ENCODE measurements at regions not wholly inside any gene's neighbourhood (a gene's known extent, or its start where the extent isn't known, plus 50 kb on each side); places are given as distances from the start of the nearest gene placed in this dataset.

GRCh38 chr5:67720162-67720772 lies 495.3 kb upstream of the PIK3R1 start:
- TF ChIP-seq POLR2A (IDR thresholded peaks at IDR 0.05) (no peak), CTCF (IDR thresholded peaks at IDR 0.05) (no peak)
- intact Hi-C loops (cut with DNase I) = no loop called here
- 93 to 96% methylated on average over 2 of the region's 2 CpGs for WGBS, 2 donors

GRCh38 chr5:67702008-67702407 lies 505.4 kb upstream of the CD180 start:
- no peak for DNase-seq
- intact Hi-C loops (cut with DNase I) = no loop called here
- no peaks in the 10 kb centered on the region for H3K27me3 ChIP-seq
- no peaks in the 10 kb centered on the region for H3K9me3 ChIP-seq
- H3K36me3 ChIP-seq = no peaks in the 10 kb centered on the region
- H3K4me1 ChIP-seq = peaks cover 3 to 7% of the 10 kb centered on the region in 2 donors
- H3K27ac ChIP-seq = no peak overlapping the region
- H3K4me3 ChIP-seq (replicated peaks in 1 of 3) = no peak overlapping the region
- TF ChIP-seq POLR2A (IDR thresholded peaks at IDR 0.05) (no peak), CTCF (IDR thresholded peaks at IDR 0.05) (no peak)

More at GRCh38 chr5:67720162-67720772, 495.3 kb upstream of the PIK3R1 start:
- Histone ChIP-seq H3K36me3 (no peaks in the 10 kb centered on the region), H3K27me3 (no peaks in the 10 kb centered on the region), H3K4me3 (replicated peaks in 1 of 3) (no peak overlapping the region), H3K9me3 (no peaks in the 10 kb centered on the region), H3K27ac (no peak overlapping the region), H3K4me1 (peaks cover 13 to 16% of the 10 kb centered on the region in 2 donors)
- no peak for DNase-seq

DNA sequence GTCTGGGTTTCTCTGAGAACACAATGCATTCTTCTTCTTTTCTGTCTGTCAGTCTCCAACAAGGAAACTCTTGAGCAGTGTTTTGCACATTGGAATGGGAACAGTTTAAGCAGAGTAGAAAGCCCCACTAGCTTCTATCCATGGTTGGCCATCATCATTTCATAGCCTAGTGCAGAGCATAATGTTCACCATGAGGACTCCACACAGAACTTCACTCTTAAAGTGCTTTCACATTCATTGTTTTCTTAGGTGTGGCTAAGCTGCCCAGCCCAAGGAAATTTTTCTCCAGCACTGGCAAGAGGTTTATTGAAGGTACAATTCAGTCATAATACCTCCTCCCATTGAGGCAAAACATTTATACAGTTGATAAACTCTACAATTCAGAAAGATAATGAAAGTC lies 503.0 kb upstream of the CD180 start:
- intact Hi-C loops (cut with DNase I) = no loop called here
- Histone ChIP-seq H3K4me3 (replicated peaks in 1 of 3) (no peak overlapping the region), H3K36me3 (no peaks in the 10 kb centered on the region), H3K27ac (no peak overlapping the region), H3K9me3 (no peaks in the 10 kb centered on the region), H3K27me3 (no peaks in the 10 kb centered on the region), H3K4me1 (peaks cover 13 to 17% of the 10 kb centered on the region in 2 donors)
- DNase-seq = peak in 1 of 2 donors; percentile 6
- TF ChIP-seq POLR2A (IDR thresholded peaks at IDR 0.05) = no peak
- TF ChIP-seq CTCF (IDR thresholded peaks at IDR 0.05) = no peak

GRCh38 chr5:67696446-67696845 lies 499.8 kb upstream of the CD180 start:
- H3K27me3 ChIP-seq = no peaks in the 10 kb centered on the region
- peaks cover 25 to 31% of the 10 kb centered on the region in 2 donors for H3K4me1 ChIP-seq
- no peak for DNase-seq
- H3K27ac ChIP-seq = no peak overlapping the region
- no peak for TF ChIP-seq POLR2A (IDR thresholded peaks at IDR 0.05)
- no peak for TF ChIP-seq CTCF (IDR thresholded peaks at IDR 0.05)
- 88 to 90% methylated on average over 1 of the region's 1 CpG for WGBS, 2 donors
- no peaks in the 10 kb centered on the region for H3K9me3 ChIP-seq
- H3K36me3 ChIP-seq = no peaks in the 10 kb centered on the region
- intact Hi-C loops (cut with DNase I) = no loop called here
- no peak overlapping the region for H3K4me3 ChIP-seq (replicated peaks in 1 of 3)

- Histone ChIP-seq H3K27ac (peak overlapping the region in 2 of 3 donors; percentile 72 to 94), H3K36me3 (no peaks in the 10 kb centered on the region), H3K27me3 (no peaks in the 10 kb centered on the region), H3K4me3 (replicated peaks in 1 of 3) (no peak overlapping the region), H3K4me1 (peaks cover 25 to 31% of the 10 kb centered on the region in 2 donors), H3K9me3 (no peaks in the 10 kb centered on the region)
- intact Hi-C loops (cut with DNase I) = no loop called here
- 92 to 94% methylated on average over 1 of the region's 1 CpG for WGBS, 2 donors
- no peak for TF ChIP-seq POLR2A (IDR thresholded peaks at IDR 0.05)
- no peak for TF ChIP-seq CTCF (IDR thresholded peaks at IDR 0.05)
- DNase-seq = no peak
These were observed 498.8 kb upstream of the CD180 start for GRCh38 chr5:67695369-67695768.
